Lung (tissue), 11 donors: ENCODE measurements at regions not wholly inside any gene's neighbourhood (a gene's known extent, or its start where the extent isn't known, plus 50 kb on each side); places are given as distances from the start of the nearest gene placed in this dataset.

Experiments used
- ATAC-seq: fragments of 200-7000 bp; cut with Tn5 transposase; one replicate; pipeline ENCODE4 v1.9.1; 2020; ENCODE audit warnings: moderate number of reproducible peaks; ENCODE audit not compliant: insufficient read depth, low FRiP score
- DNase-seq, 3 donors: peaks; one replicate each; pipeline ENCODE4 v3.0.0-alpha.2; 2013 to 2017
- H3K27ac ChIP-seq, 2 donors: one replicate each; pipeline ENCODE4 v1.5.1; 2013; ENCODE audit warnings: mild to moderate bottlenecking in 2 of 2, moderate library complexity in 2 of 2, control low read depth in 1 of 2, inconsistent platforms in 1 of 2, low read depth in 1 of 2, low read length in 1 of 2
- H3K27me3 ChIP-seq, 3 donors: one replicate each; pipeline ENCODE4 v1.5.1; 2013; ENCODE audit warnings: low read length in 2 of 3; ENCODE audit not compliant: control insufficient read depth in 3 of 3, insufficient read depth in 3 of 3
- H3K36me3 ChIP-seq, 4 donors: one replicate each; pipeline ENCODE4 v1.5.1; 2013; ENCODE audit warnings: low read length in 4 of 4, mild to moderate bottlenecking in 1 of 4, moderate library complexity in 1 of 4; ENCODE audit not compliant: control insufficient read depth in 4 of 4, insufficient read depth in 4 of 4
- H3K4me1 ChIP-seq, 5 donors: one replicate each; pipeline ENCODE4 v1.5.1; 2013; ENCODE audit warnings: low read length in 5 of 5, mild to moderate bottlenecking in 2 of 5, moderate library complexity in 1 of 5; ENCODE audit not compliant: control insufficient read depth in 5 of 5, insufficient read depth in 5 of 5
- H3K4me3 ChIP-seq: one replicate; pipeline ENCODE4 v1.5.1; 2013; ENCODE audit warnings: mild to moderate bottlenecking, control low read depth, moderate library complexity
- H3K9ac ChIP-seq, 2 donors: one replicate each; pipeline ENCODE4 v1.5.1; 2013; ENCODE audit warnings: low read length in 2 of 2, control low read depth in 1 of 2; ENCODE audit not compliant: insufficient read depth in 1 of 2
- H3K9me3 ChIP-seq, 4 donors: one replicate each; pipeline ENCODE4 v1.5.1; 2013; ENCODE audit warnings: low read length in 3 of 4, mild to moderate bottlenecking in 1 of 4, moderate library complexity in 1 of 4; ENCODE audit not compliant: control insufficient read depth in 4 of 4, insufficient read depth in 3 of 4
- WGBS, 2 donors: extraction: QIAGEN DNeasy Blood & Tissue Kit; methylation state at CpG; one replicate each; pipeline ENCODE4 v1.1.7; 2013; 5-methylcytosine and 5-hydroxymethylcytosine counted together
- TF ChIP-seq, protein P1 (sequence below): IDR thresholded peaks from 2 replicates; pipeline ENCODE4 v1.5.1; 2012; ENCODE audit warnings: mild to moderate bottlenecking; ENCODE audit errors: control extremely low read depth, extremely low read depth
- donor health status: control.
- donor health status: control.
- donor health status: Bipolar disorder and iron deficiency.
- donor health status: healthy.
- donor health status: DM: yes; HTN: yes; CAD: no.

DNA sequence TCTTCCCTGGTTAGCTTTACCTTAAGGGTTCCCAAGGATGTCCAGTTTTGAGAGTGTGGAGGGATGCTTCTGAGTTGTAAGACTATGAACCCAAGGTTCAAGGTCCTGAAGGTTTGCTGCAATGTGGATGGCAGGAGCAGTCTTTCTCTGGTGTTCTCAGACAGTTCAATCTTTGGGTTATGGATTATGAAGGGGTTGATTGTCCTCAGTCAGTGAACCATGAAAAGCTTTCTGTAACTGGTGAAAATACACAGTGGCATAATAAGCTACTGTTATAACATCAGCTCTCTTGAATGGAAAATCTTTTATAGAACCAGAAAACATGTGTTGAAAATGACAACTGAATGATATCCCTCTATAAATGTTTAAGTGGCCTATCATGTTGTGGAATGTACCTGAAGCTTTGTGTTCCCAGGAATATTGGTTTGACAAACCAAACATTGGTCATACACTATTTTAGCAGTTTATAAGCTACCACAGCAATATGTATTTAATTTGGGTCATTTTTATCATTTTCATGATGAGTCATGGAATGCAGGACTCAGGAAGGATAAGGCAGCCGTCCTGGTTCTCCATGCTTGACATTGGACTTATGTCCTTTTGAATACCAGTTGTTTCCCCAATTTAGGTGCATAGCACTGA is 1041.8 kb upstream of the ARRDC3 start:
- no peaks in the 10 kb centered on the region for H3K27me3 ChIP-seq
- H3K9me3 ChIP-seq = peaks cover 0 to 7% (median 0%) of the 10 kb centered on the region in 4 donors
- 81 to 92% methylated on average over 1 of the region's 1 CpG for WGBS, 2 donors
- TF ChIP-seq, protein P1, sequence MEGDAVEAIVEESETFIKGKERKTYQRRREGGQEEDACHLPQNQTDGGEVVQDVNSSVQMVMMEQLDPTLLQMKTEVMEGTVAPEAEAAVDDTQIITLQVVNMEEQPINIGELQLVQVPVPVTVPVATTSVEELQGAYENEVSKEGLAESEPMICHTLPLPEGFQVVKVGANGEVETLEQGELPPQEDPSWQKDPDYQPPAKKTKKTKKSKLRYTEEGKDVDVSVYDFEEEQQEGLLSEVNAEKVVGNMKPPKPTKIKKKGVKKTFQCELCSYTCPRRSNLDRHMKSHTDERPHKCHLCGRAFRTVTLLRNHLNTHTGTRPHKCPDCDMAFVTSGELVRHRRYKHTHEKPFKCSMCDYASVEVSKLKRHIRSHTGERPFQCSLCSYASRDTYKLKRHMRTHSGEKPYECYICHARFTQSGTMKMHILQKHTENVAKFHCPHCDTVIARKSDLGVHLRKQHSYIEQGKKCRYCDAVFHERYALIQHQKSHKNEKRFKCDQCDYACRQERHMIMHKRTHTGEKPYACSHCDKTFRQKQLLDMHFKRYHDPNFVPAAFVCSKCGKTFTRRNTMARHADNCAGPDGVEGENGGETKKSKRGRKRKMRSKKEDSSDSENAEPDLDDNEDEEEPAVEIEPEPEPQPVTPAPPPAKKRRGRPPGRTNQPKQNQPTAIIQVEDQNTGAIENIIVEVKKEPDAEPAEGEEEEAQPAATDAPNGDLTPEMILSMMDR = no peak
- no peak for DNase-seq
- no peak overlapping the region for H3K4me3 ChIP-seq
- H3K27ac ChIP-seq = no peak overlapping the region
- H3K4me1 ChIP-seq = no peaks in the 10 kb centered on the region
- H3K36me3 ChIP-seq = no peaks in the 10 kb centered on the region
- ATAC-seq = no peak
- H3K9ac ChIP-seq = no peak overlapping the region

DNA sequence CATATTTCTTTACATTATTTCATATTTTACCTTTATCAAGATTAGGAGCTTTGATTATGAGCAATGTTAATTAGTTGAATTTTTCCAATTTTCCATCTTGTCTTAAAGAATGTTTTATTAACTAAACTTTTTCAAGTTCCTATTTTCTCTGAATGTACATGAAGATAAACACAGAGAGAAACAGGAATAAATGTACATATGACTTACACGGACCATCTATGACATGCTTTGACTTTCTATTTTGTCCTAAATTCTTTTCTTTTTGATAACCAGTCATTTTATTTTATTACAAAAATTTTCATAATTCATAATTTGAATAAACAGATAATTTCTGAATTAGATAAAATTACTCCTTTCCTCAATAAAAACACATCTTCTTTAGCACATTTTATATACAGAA is 1038.8 kb upstream of the ARRDC3 start:
- H3K27me3 ChIP-seq = no peaks in the 10 kb centered on the region
- no peaks in the 10 kb centered on the region for H3K4me1 ChIP-seq
- H3K9ac ChIP-seq = no peak overlapping the region
- 51 to 67% methylated on average over 1 of the region's 1 CpG for WGBS, 2 donors
- ATAC-seq (no peak), DNase-seq (peak in 2 of 3 donors; percentile 3 to 10)
- peaks cover 0 to 7% (median 0%) of the 10 kb centered on the region in 4 donors for H3K9me3 ChIP-seq
- no peaks in the 10 kb centered on the region for H3K36me3 ChIP-seq
- TF ChIP-seq, protein P1 = no peak
- H3K27ac ChIP-seq = no peak overlapping the region
- no peak overlapping the region for H3K4me3 ChIP-seq

DNA sequence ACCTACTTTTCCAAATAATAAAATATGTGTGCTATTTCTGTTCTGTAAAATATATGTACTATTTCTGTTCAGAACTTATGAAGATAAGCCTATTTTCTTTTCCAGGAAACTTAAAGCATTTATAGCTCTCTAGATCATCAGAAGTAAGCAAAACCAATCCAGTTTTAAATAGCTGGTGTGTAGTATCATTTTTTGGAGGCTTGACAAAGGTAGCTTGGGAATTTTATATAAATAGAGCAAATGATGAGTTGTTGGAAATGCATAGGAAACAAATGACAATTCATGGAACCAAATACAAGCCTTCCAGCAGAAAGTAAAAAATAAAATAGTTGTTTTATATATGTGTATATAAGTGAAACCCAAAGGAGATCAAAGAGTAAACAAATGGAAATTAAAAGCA is 1038.1 kb upstream of the ARRDC3 start:
- Histone ChIP-seq H3K27ac (no peak overlapping the region), H3K4me3 (no peak overlapping the region), H3K9me3 (peaks cover 0 to 7% (median 0%) of the 10 kb centered on the region in 4 donors), H3K9ac (no peak overlapping the region), H3K27me3 (no peaks in the 10 kb centered on the region), H3K36me3 (no peaks in the 10 kb centered on the region), H3K4me1 (no peaks in the 10 kb centered on the region)
- DNase-seq (no peak), ATAC-seq (no peak)
- TF ChIP-seq, protein P1 = no peak

DNA sequence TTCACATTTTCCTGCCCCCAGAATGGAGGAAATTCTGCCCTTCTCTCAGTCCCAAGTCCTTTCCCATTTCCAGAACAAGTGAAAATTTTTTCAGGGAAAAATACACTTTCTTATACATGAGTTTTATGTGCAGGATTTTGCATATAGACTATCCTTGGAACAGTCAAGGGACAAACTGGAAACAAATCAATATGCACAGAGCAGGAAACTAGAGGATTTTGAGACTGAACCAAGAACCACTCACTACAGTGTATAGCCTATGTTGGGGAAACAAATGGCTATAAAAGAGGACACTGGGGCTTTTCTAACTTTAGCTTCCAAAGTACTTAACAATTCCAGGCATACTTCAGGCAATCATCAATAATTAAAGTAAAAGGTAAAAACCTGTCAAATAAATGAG is 1036.1 kb upstream of the ARRDC3 start:
- Histone ChIP-seq H3K27ac (no peak overlapping the region), H3K4me1 (no peaks in the 10 kb centered on the region), H3K4me3 (no peak overlapping the region), H3K9ac (no peak overlapping the region), H3K36me3 (no peaks in the 10 kb centered on the region), H3K27me3 (no peaks in the 10 kb centered on the region), H3K9me3 (peaks cover 0 to 7% (median 0%) of the 10 kb centered on the region in 4 donors)
- DNase-seq (no peak), ATAC-seq (no peak)
- TF ChIP-seq, protein P1 = no peak
